Vagina (tissue), 2 donors: ENCODE measurements at regions not wholly inside any gene's neighbourhood (a gene's known extent, or its start where the extent isn't known, plus 50 kb on each side); places are given as distances from the start of the nearest gene placed in this dataset.

ENCODE experiments used
- DNase-seq, 2 donors: peaks; one replicate each; pipeline ENCODE4 v3.0.0-alpha.2; 2017; ENCODE audit errors: extremely low spot score in 2 of 2
- H3K27ac ChIP-seq: fragments of 200-600 bp; sonication (generic); one replicate; pipeline ENCODE4 v1.5.1; 2019
- H3K27me3 ChIP-seq: fragments of 200-600 bp; sonication (generic); one replicate; pipeline ENCODE4 v1.5.1; 2019
- H3K36me3 ChIP-seq, 2 donors: fragments of 200-600 bp; sonication (generic); one replicate each; pipeline ENCODE4 v1.5.1; 2017 to 2019
- H3K4me1 ChIP-seq: fragments of 200-600 bp; sonication (generic); one replicate; pipeline ENCODE4 v1.5.1; 2019
- H3K4me3 ChIP-seq, 2 donors: fragments of 200-600 bp; sonication (generic); 1 replicate in 1 of 2; 2 replicates in 1 of 2; pipeline ENCODE4 v1.5.1; 2016 to 2019
- H3K9me3 ChIP-seq: fragments of 200-600 bp; sonication (generic); one replicate; pipeline ENCODE4 v1.5.1; 2019
- CTCF ChIP-seq, 3 experiments: fragments of 450-650 bp in 2 of 3; fragments of 200-600 bp in 1 of 3; sonication (generic) in 1 of 3; IDR thresholded peaks; one replicate each; pipeline ENCODE4 v1.5.1; 2017 to 2019; ENCODE audit warnings: antibody characterized with exemption in 3 of 3, mild to moderate bottlenecking in 2 of 3, moderate library complexity in 2 of 3
- POLR2A ChIP-seq, 2 donors: fragments of 450-650 bp; IDR thresholded peaks; one replicate each; pipeline ENCODE4 v1.6.1; 2017; ENCODE audit warnings: antibody characterized with exemption in 2 of 2, mild to moderate bottlenecking in 2 of 2, moderate library complexity in 2 of 2
- POLR2AphosphoS5 ChIP-seq, 2 donors: sonication (generic); formaldehyde crosslinking; IDR thresholded peaks; one replicate each; pipeline ENCODE4 v1.9.0; 2017; ENCODE audit warnings: antibody characterized with exemption in 2 of 2, mild to moderate bottlenecking in 2 of 2, low read depth in 1 of 2; ENCODE audit not compliant: insufficient read depth in 1 of 2
- intact Hi-C: fragments of 100-400 bp; cut with DNase I; formaldehyde crosslinking; loops from one replicate; pipeline ENCODE4 v1.15.1; 2023

DNA sequence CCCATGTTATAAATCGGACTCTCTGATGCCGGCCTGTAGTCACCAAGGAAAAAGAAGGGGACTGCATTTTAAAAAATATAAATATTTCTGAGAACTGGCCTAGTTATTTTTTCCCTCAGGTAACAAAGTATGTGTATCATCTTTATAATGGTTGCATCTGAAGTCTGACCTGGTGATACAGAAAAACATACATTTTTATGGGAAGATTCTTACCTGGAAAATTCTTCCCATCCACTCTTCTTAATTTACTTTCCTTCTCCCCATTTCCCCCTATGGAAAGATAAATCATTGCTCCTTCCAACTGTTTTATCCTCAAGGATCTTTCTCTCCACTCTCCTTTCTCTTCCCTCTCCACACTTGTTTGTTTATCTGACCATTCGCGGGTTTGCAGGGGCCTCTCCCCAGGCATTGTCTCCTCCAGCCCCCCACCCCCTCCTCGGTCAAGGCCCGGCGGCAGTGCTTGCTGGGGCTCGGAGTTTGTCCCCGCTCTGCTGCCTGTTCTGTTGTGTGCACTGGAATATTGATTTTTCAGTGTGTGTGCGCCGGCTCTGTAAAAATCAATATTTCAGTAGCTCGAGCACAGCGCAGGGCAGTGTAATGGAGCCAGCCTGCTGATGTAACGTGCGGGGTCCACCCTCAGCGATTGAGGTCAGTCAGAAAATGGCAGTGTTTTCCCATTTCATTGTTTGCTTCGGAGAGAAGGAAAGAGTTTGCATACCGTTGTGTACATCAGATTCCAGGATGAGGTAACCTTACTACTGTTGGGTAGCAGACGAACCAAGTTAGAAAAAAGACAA lies 199.5 kb upstream of the NFE2L3 start:
- TF ChIP-seq POLR2AphosphoS5 (IDR thresholded peaks at IDR 0.05; ENCODE audit: insufficient read depth in 1 of 2, low read depth in 1 of 2) (no peak), CTCF (IDR thresholded peaks at IDR 0.05) (no peak), POLR2A (IDR thresholded peaks at IDR 0.05) (no peak)
- intact Hi-C loops, result no loop called here
- H3K9me3 ChIP-seq, result no peaks in the 10 kb centered on the region
- no peak for DNase-seq
- H3K27ac ChIP-seq, result no peak overlapping the region
- no peaks in the 10 kb centered on the region for H3K36me3 ChIP-seq
- H3K27me3 ChIP-seq, result no peaks in the 10 kb centered on the region
- H3K4me1 ChIP-seq, result peaks cover 25% of the 10 kb centered on the region
- peak overlapping the region; percentile 76 to 87 for H3K4me3 ChIP-seq

GRCh38 chr7:25953859-25954258 lies 198.1 kb upstream of the NFE2L3 start:
- Histone ChIP-seq H3K9me3 (no peaks in the 10 kb centered on the region), H3K27me3 (no peaks in the 10 kb centered on the region), H3K36me3 (no peaks in the 10 kb centered on the region), H3K27ac (no peak overlapping the region), H3K4me1 (peaks cover 23% of the 10 kb centered on the region), H3K4me3 (no peak overlapping the region)
- TF ChIP-seq POLR2A (IDR thresholded peaks at IDR 0.05) (no peak), POLR2AphosphoS5 (IDR thresholded peaks at IDR 0.05; ENCODE audit: insufficient read depth in 1 of 2, low read depth in 1 of 2) (no peak), CTCF (IDR thresholded peaks at IDR 0.05) (no peak)
- intact Hi-C loops, result no loop called here
- DNase-seq, result no peak

DNA sequence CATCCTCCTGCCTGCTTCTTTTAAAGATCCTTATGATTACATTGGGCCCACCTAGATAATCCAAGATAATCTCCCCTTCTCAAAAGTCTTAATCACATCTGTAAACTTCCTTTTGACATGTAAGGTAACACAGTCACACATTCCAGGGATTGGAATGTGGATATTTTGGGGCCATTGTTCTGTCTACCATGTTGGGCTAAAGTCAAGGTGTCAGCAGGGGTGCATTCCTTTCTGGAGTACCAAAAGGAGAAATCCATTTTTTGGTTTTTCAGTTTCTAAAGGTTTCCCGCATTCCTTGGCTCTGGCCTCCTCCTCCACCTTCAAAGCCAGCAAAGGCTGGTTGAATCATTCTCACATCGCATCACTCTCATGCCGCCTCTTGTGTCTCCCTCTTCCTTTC lies 197.6 kb upstream of the NFE2L3 start:
- Histone ChIP-seq H3K27ac (no peak overlapping the region), H3K9me3 (no peaks in the 10 kb centered on the region), H3K4me1 (peaks cover 18% of the 10 kb centered on the region), H3K36me3 (no peaks in the 10 kb centered on the region), H3K27me3 (no peaks in the 10 kb centered on the region), H3K4me3 (no peak overlapping the region)
- no peak for DNase-seq
- no peak for TF ChIP-seq CTCF (IDR thresholded peaks at IDR 0.05)
- no peak for TF ChIP-seq POLR2AphosphoS5 (IDR thresholded peaks at IDR 0.05; ENCODE audit: insufficient read depth in 1 of 2, low read depth in 1 of 2)
- no peak for TF ChIP-seq POLR2A (IDR thresholded peaks at IDR 0.05)
- intact Hi-C loops, result no loop called here

DNA sequence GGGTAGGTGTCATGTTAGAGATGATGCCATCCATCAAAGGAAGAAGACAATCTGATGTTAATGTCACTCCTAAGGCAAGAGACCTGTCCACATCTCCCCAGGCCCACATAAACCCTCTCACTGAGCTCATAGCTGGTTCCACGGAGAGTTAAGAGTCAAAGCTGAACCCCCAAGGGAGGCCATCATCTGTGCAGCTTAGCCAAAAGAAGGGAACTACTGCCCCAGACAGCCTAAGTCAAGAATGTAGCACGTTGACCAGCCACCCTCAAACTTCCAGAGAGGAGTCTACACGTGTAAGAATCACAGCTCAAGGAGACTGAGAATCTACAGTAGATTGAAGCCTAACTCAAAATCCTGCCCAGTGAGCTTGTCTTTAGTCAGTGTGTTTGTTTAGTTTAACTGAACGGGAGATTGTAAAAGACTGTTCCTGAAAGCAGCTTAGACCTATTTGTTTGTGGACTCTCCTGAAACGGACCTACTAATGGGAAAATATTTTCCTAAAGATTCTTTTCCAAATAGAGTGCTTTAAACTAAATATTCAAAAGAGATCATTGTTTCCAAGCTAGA lies 192.7 kb upstream of the NFE2L3 start:
- no peaks in the 10 kb centered on the region for H3K27me3 ChIP-seq
- no peaks in the 10 kb centered on the region for H3K36me3 ChIP-seq
- intact Hi-C loops, result no loop called here
- TF ChIP-seq CTCF (IDR thresholded peaks at IDR 0.05) (no peak), POLR2A (IDR thresholded peaks at IDR 0.05) (no peak), POLR2AphosphoS5 (IDR thresholded peaks at IDR 0.05; ENCODE audit: insufficient read depth in 1 of 2, low read depth in 1 of 2) (no peak)
- no peaks in the 10 kb centered on the region for H3K4me1 ChIP-seq
- H3K27ac ChIP-seq, result no peak overlapping the region
- no peak for DNase-seq
- H3K9me3 ChIP-seq, result no peaks in the 10 kb centered on the region
- H3K4me3 ChIP-seq, result no peak overlapping the region

- no peak overlapping the region for H3K4me3 ChIP-seq
- DNase-seq, result no peak
- no peaks in the 10 kb centered on the region for H3K9me3 ChIP-seq
- H3K36me3 ChIP-seq, result no peaks in the 10 kb centered on the region
- H3K4me1 ChIP-seq, result no peaks in the 10 kb centered on the region
- TF ChIP-seq CTCF (IDR thresholded peaks at IDR 0.05) (no peak), POLR2A (IDR thresholded peaks at IDR 0.05) (no peak), POLR2AphosphoS5 (IDR thresholded peaks at IDR 0.05; ENCODE audit: insufficient read depth in 1 of 2, low read depth in 1 of 2) (no peak)
- no peaks in the 10 kb centered on the region for H3K27me3 ChIP-seq
- no peak overlapping the region for H3K27ac ChIP-seq
- intact Hi-C loops, result no loop called here
Observed at GRCh38 chr7:25963733-25964132, 188.3 kb upstream of the NFE2L3 start.
